ENCODE measurements at regions not wholly inside any gene's neighbourhood (a gene's known extent, or its start where the extent isn't known, plus 50 kb on each side); places are given as distances from the start of the nearest gene placed in this dataset.

- H3K9me3 ChIP-seq (ENCODE audit: control insufficient read depth, insufficient read depth, low read depth, low read length), result no peaks in the 10 kb centered on the region
- no peaks in the 10 kb centered on the region for H3K4me1 ChIP-seq (ENCODE audit: control insufficient read depth, insufficient read depth, low read length)
- ATAC-seq, result no peak
- no TSS peak for BruUV-seq (replicated peaks)
- intact Hi-C loops (cut with micrococcal nuclease; ENCODE audit: unreplicated experiment), result no loop called here
- H3K27me3 ChIP-seq (ENCODE audit: control insufficient read depth, insufficient read depth, low read length), result no peaks in the 10 kb centered on the region
- in situ Hi-C loops (cut with HindIII; ENCODE audit: low pct_unique_long_range_greater_than_20kb, low sequenced_read_pairs), result no loop called here
- TF ChIP-seq TCF7L2 (IDR thresholded peaks at IDR 0.05; ENCODE audit: low read depth, low read length) (no peak), POLR2AphosphoS5 (IDR thresholded peaks at IDR 0.05; ENCODE audit: low read depth, low read length) (no peak), CTCF (IDR thresholded peaks at IDR 0.05) (no peak), REST (IDR thresholded peaks at IDR 0.05; ENCODE audit: insufficient read depth in 1 of 2, low read depth in 2 of 2, low read length in 1 of 2) (no peak), SIN3A (IDR thresholded peaks at IDR 0.05; ENCODE audit: borderline replicate concordance, insufficient read depth, low read depth, low read length) (no peak)
- no peak for DNase-seq (ENCODE audit: low read depth, low spot score)
- no peak overlapping the region for H3K4me3 ChIP-seq (ENCODE audit: low read depth in 2 of 2, low read length in 2 of 2)
- POLR2A ChIA-PET, result interaction anchor here (0.5 kb wide), 1 partner anchor 589 kb away, joined by 3 read pairs; no protein-coding TSS in a partner anchor
- H3K27ac ChIP-seq (ENCODE audit: low read length), result no peak overlapping the region
- CTCF ChIA-PET, result no interaction called here
- no peaks in the 10 kb centered on the region for H3K36me3 ChIP-seq (ENCODE audit: control insufficient read depth, insufficient read depth, low read length)
These were observed 271.3 kb upstream of the BTBD3 start for GRCh38 chr20:11646359-11646758.

DNA sequence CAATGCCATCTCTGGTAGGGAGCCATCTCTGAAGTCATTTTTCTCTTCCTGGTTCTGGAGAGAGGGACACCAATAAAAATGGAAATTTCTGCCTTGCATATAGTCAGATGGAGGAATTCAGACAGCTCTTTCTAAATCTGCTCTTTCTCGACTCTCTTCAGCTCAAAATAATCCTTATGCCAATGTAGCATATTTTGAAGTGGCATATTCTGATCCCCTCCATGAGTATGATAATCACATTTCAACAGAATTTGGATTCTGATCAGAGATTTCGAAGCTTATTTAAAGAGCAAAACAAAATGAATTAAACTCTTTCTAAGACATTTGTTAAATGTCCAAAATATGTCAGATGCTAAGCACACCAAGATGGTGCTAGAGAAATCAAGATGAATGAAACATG is 267.1 kb upstream of the BTBD3 start:
- in situ Hi-C loops (cut with HindIII; ENCODE audit: low pct_unique_long_range_greater_than_20kb, low sequenced_read_pairs) (no loop called here), intact Hi-C loops (cut with micrococcal nuclease; ENCODE audit: unreplicated experiment) (no loop called here)
- ChIA-PET CTCF (no interaction called here), POLR2A (no interaction called here)
- H3K4me3 ChIP-seq (ENCODE audit: low read depth in 2 of 2, low read length in 2 of 2), result no peak overlapping the region
- no peak for ATAC-seq
- no peaks in the 10 kb centered on the region for H3K36me3 ChIP-seq (ENCODE audit: control insufficient read depth, insufficient read depth, low read length)
- TF ChIP-seq SIN3A (IDR thresholded peaks at IDR 0.05; ENCODE audit: borderline replicate concordance, insufficient read depth, low read depth, low read length) (no peak), CTCF (IDR thresholded peaks at IDR 0.05) (no peak), TCF7L2 (IDR thresholded peaks at IDR 0.05; ENCODE audit: low read depth, low read length) (no peak), POLR2AphosphoS5 (IDR thresholded peaks at IDR 0.05; ENCODE audit: low read depth, low read length) (no peak), REST (IDR thresholded peaks at IDR 0.05; ENCODE audit: insufficient read depth in 1 of 2, low read depth in 2 of 2, low read length in 1 of 2) (no peak)
- H3K27ac ChIP-seq (ENCODE audit: low read length), result no peak overlapping the region
- H3K27me3 ChIP-seq (ENCODE audit: control insufficient read depth, insufficient read depth, low read length), result no peaks in the 10 kb centered on the region
- H3K9me3 ChIP-seq (ENCODE audit: control insufficient read depth, insufficient read depth, low read depth, low read length), result no peaks in the 10 kb centered on the region
- no peak for DNase-seq (ENCODE audit: low read depth, low spot score)
- H3K4me1 ChIP-seq (ENCODE audit: control insufficient read depth, insufficient read depth, low read length), result no peaks in the 10 kb centered on the region
- no TSS peak for BruUV-seq (replicated peaks)

Data from Panc1 (cell line).